Stomach (tissue), 8 donors: ENCODE measurements at regions not wholly inside any gene's neighbourhood (a gene's known extent, or its start where the extent isn't known, plus 50 kb on each side); places are given as distances from the start of the nearest gene placed in this dataset.

Experiments used
- DNase-seq, 2 donors: peaks; one replicate each; pipeline versions ENCODE4 v3.0.0 to v3.0.0-alpha.2; 2013 to 2019
- H3K27ac ChIP-seq, 5 donors: fragments of 200-600 bp in 4 of 5; sonication (generic) in 4 of 5; one replicate each; pipeline ENCODE4 v1.5.1; 2013 to 2019; ENCODE audit warnings: mild to moderate bottlenecking in 1 of 5, moderate library complexity in 1 of 5
- H3K27me3 ChIP-seq, 3 donors: fragments of 200-600 bp; sonication (generic); one replicate each; pipeline ENCODE4 v1.5.1; 2017 to 2019; ENCODE audit warnings: mixed run types in 1 of 3
- H3K36me3 ChIP-seq, 4 donors: fragments of 200-600 bp; sonication (generic); 1 replicate in 3 of 4; 2 replicates in 1 of 4; pipeline ENCODE4 v1.5.1; 2016 to 2019
- H3K4me1 ChIP-seq, 4 donors: fragments of 200-600 bp; sonication (generic); one replicate each; pipeline ENCODE4 v1.5.1; 2016 to 2019
- H3K4me3 ChIP-seq, 4 donors: fragments of 200-600 bp; sonication (generic) in 3 of 4; one replicate each; pipeline ENCODE4 v1.5.1; 2016 to 2019; ENCODE audit warnings: mild to moderate bottlenecking in 1 of 4
- H3K9me3 ChIP-seq, 4 donors: fragments of 200-600 bp; sonication (generic); one replicate each; pipeline ENCODE4 v1.5.1; 2016 to 2019
- EP300 ChIP-seq: sonication (generic); formaldehyde crosslinking; IDR thresholded peaks from one replicate; pipeline ENCODE4 v1.6.1; 2017; ENCODE audit warnings: antibody characterized with exemption
- POLR2A ChIP-seq, 4 donors: fragments of 450-650 bp; IDR thresholded peaks; one replicate each; pipeline ENCODE4 v1.6.1; 2016; ENCODE audit warnings: antibody characterized with exemption in 4 of 4, control low read depth in 2 of 4, mild to moderate bottlenecking in 1 of 4, moderate library complexity in 1 of 4
- POLR2AphosphoS5 ChIP-seq, 3 donors: sonication (generic); formaldehyde crosslinking; IDR thresholded peaks; one replicate each; pipeline ENCODE4 v1.6.1; 2016; ENCODE audit warnings: antibody characterized with exemption in 3 of 3
- WGBS, 5 donors: extraction: QIAGEN DNeasy Blood & Tissue Kit in 3 of 5; methylation state at CpG; one replicate each; pipeline versions ENCODE4 v1.1.5 to v1.1.7; 2013 to 2018; 5-methylcytosine and 5-hydroxymethylcytosine counted together
- intact Hi-C: fragments of 100-400 bp; cut with DNase I; formaldehyde crosslinking; loops from one replicate; pipeline ENCODE4 v1.15.1; 2023; ENCODE audit warnings: low total_unique reads
- TF ChIP-seq, protein P1 (sequence below), 7 experiments: fragments of 450-650 bp in 4 of 7; fragments of 200-600 bp in 3 of 7; sonication (generic) in 3 of 7; IDR thresholded peaks; one replicate each; pipeline ENCODE4 v1.5.1; 2016 to 2019; ENCODE audit warnings: antibody characterized with exemption in 7 of 7, control low read depth in 2 of 7, mild to moderate bottlenecking in 1 of 7
- donor health status: healthy with polysubstance abuse.
- donor health status: Bipolar disorder and iron deficiency.
- donor health status: healthy.

- TF ChIP-seq, protein P1, sequence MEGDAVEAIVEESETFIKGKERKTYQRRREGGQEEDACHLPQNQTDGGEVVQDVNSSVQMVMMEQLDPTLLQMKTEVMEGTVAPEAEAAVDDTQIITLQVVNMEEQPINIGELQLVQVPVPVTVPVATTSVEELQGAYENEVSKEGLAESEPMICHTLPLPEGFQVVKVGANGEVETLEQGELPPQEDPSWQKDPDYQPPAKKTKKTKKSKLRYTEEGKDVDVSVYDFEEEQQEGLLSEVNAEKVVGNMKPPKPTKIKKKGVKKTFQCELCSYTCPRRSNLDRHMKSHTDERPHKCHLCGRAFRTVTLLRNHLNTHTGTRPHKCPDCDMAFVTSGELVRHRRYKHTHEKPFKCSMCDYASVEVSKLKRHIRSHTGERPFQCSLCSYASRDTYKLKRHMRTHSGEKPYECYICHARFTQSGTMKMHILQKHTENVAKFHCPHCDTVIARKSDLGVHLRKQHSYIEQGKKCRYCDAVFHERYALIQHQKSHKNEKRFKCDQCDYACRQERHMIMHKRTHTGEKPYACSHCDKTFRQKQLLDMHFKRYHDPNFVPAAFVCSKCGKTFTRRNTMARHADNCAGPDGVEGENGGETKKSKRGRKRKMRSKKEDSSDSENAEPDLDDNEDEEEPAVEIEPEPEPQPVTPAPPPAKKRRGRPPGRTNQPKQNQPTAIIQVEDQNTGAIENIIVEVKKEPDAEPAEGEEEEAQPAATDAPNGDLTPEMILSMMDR (IDR thresholded peaks at IDR 0.05), result no peak
- TF ChIP-seq POLR2A (IDR thresholded peaks at IDR 0.05) (no peak), EP300 (no peak), POLR2AphosphoS5 (IDR thresholded peaks at IDR 0.05) (no peak)
- peaks cover 0 to 26% (median 0%) of the 10 kb centered on the region in 3 donors for H3K27me3 ChIP-seq
- DNase-seq, result no peak
- no peaks in the 10 kb centered on the region for H3K4me1 ChIP-seq
- peak overlapping the region in 1 of 5 donors; percentile 35 for H3K27ac ChIP-seq
- 67 to 71% (median 71%) methylated on average over 9 of the region's 9 CpGs; no CpG with 5 or more reads in 1 of the 5 donors for WGBS, 5 donors
- intact Hi-C loops, result no loop called here
- no peak overlapping the region for H3K4me3 ChIP-seq
- H3K36me3 ChIP-seq, result no peaks in the 10 kb centered on the region
- H3K9me3 ChIP-seq, result no peaks in the 10 kb centered on the region
These were observed 115.6 kb upstream of the GPC1 start for GRCh38 chr2:240319855-240320203.

- intact Hi-C loops, result no loop called here
- Histone ChIP-seq H3K27ac (peak overlapping the region in 1 of 5 donors; percentile 35), H3K4me1 (peaks cover 0 to 3% (median 0%) of the 10 kb centered on the region in 4 donors), H3K36me3 (no peaks in the 10 kb centered on the region), H3K9me3 (no peaks in the 10 kb centered on the region), H3K27me3 (peaks cover 0 to 31% (median 0%) of the 10 kb centered on the region in 3 donors), H3K4me3 (no peak overlapping the region)
- DNase-seq, result peak in 1 of 2 donors; percentile 54
- 47 to 57% (median 54%) methylated on average over 20 to 25 of the region's 25 CpGs for WGBS, 5 donors
- TF ChIP-seq EP300, result no peak
- TF ChIP-seq POLR2AphosphoS5 (IDR thresholded peaks at IDR 0.05), result peak in 1 of 3 donors; percentile 11
These were observed 115.1 kb upstream of the GPC1 start for GRCh38 chr2:240320204-240320993.

- Histone ChIP-seq H3K27ac (no peak overlapping the region), H3K4me3 (no peak overlapping the region), H3K9me3 (no peaks in the 10 kb centered on the region), H3K27me3 (peaks cover 0 to 31% (median 0%) of the 10 kb centered on the region in 3 donors), H3K36me3 (no peaks in the 10 kb centered on the region), H3K4me1 (peaks cover 0 to 8% (median 0%) of the 10 kb centered on the region in 4 donors)
- no peak for TF ChIP-seq POLR2AphosphoS5 (IDR thresholded peaks at IDR 0.05)
- TF ChIP-seq, protein P1 (IDR thresholded peaks at IDR 0.05), result no peak
- no peak for TF ChIP-seq EP300
- no peak for TF ChIP-seq POLR2A (IDR thresholded peaks at IDR 0.05)
- intact Hi-C loops, result no loop called here
- DNase-seq, result no peak
- 80 to 88% (median 86%) methylated on average over 24 to 29 of the region's 29 CpGs for WGBS, 5 donors
These were observed 113.1 kb upstream of the GPC1 start for GRCh38 chr2:240322231-240322955.

DNA sequence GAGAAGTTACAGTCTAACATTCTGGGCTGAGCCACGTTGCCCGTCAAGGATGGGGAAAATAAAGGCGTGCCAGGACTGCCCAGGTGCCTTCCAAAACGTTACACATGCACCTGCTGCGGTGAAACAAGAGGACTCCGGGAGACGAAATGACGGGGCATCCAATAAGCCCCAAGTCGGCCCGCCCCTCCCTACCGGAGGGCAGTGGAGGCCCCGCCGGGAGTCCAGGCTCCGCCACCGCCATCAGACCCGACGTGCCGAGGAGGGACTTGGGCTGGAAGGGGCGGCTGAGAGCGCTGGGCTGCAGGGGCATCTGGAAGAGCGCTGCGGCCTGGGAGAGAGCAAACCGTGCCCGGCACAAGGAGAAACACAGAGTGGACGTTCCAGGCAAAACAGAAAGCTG lies 112.5 kb upstream of the GPC1 start:
- intact Hi-C loops, result no loop called here
- WGBS, 5 donors, result 77 to 88% (median 83%) methylated on average over 20 to 25 of the region's 25 CpGs
- Histone ChIP-seq H3K9me3 (no peaks in the 10 kb centered on the region), H3K36me3 (no peaks in the 10 kb centered on the region), H3K27me3 (peaks cover 0 to 31% (median 0%) of the 10 kb centered on the region in 3 donors), H3K4me3 (no peak overlapping the region), H3K4me1 (peaks cover 0 to 8% (median 0%) of the 10 kb centered on the region in 4 donors), H3K27ac (no peak overlapping the region)
- no peak for DNase-seq
- no peak for TF ChIP-seq POLR2AphosphoS5 (IDR thresholded peaks at IDR 0.05)

GRCh38 chr2:240323601-240324291 lies 111.7 kb upstream of the GPC1 start:
- no peak for DNase-seq
- Histone ChIP-seq H3K27ac (no peak overlapping the region), H3K4me1 (peaks cover 0 to 8% (median 0%) of the 10 kb centered on the region in 4 donors), H3K27me3 (peaks cover 0 to 31% (median 0%) of the 10 kb centered on the region in 3 donors), H3K4me3 (no peak overlapping the region), H3K9me3 (no peaks in the 10 kb centered on the region), H3K36me3 (no peaks in the 10 kb centered on the region)
- whole genome bisulfite sequencing, 5 donors, result 81 to 89% (median 84%) methylated on average over 17 to 28 of the region's 28 CpGs
- intact Hi-C loops, result no loop called here
- no peak for TF ChIP-seq POLR2A (IDR thresholded peaks at IDR 0.05)
- no peak for TF ChIP-seq EP300
- no peak for TF ChIP-seq POLR2AphosphoS5 (IDR thresholded peaks at IDR 0.05)
- TF ChIP-seq, protein P1 (IDR thresholded peaks at IDR 0.05), result no peak
